Progenitor cell of endocrine pancreas (in vitro differentiated cells): ENCODE measurements at regions not wholly inside any gene's neighbourhood (a gene's known extent, or its start where the extent isn't known, plus 50 kb on each side); places are given as distances from the start of the nearest gene placed in this dataset.
A peak's percentile ranks its signal among the peaks of the same experiment; 100 is the strongest.
"Not testable (repeated sequence)": the region's sequence is repeated elsewhere in the genome, so short reads cannot be mapped to it uniquely, and the experiment has no call there.

ENCODE experiments used
- DNase-seq: peaks from one replicate; pipeline ENCODE4 v3.0.0; 2021; ENCODE audit warnings: low spot score; ENCODE audit not compliant: unreplicated experiment
- H3K27ac Mint-ChIP-seq: 2 replicates; pipeline ENCODE4 v1.8.0; 2021; ENCODE audit warnings: mild to moderate bottlenecking, moderate library complexity, mixed read lengths
- H3K27me3 Mint-ChIP-seq: 2 replicates; pipeline ENCODE4 v1.8.0; 2021; ENCODE audit warnings: mixed read lengths
- H3K36me3 Mint-ChIP-seq: 2 replicates; pipeline ENCODE4 v1.8.0; 2022; ENCODE audit warnings: mixed read lengths; ENCODE audit not compliant: insufficient read depth
- H3K4me1 Mint-ChIP-seq: 2 replicates; pipeline ENCODE4 v1.8.0; 2021; ENCODE audit warnings: low read depth, mixed read lengths
- H3K4me3 Mint-ChIP-seq: 2 replicates; pipeline ENCODE4 v1.8.0; 2021; ENCODE audit warnings: low read depth, mild to moderate bottlenecking, moderate library complexity, mixed read lengths
- H3K9me3 Mint-ChIP-seq: 2 replicates; pipeline ENCODE4 v1.8.0; 2021; ENCODE audit warnings: low read depth, mixed read lengths
- TF ChIP-seq, protein P1 (sequence below): fragments of 200-600 bp; sonication (generic); IDR thresholded peaks from one replicate; pipeline ENCODE4 v1.5.0; 2021; ENCODE audit warnings: antibody characterized with exemption, mild to moderate bottlenecking; ENCODE audit not compliant: unreplicated experiment

DNA sequence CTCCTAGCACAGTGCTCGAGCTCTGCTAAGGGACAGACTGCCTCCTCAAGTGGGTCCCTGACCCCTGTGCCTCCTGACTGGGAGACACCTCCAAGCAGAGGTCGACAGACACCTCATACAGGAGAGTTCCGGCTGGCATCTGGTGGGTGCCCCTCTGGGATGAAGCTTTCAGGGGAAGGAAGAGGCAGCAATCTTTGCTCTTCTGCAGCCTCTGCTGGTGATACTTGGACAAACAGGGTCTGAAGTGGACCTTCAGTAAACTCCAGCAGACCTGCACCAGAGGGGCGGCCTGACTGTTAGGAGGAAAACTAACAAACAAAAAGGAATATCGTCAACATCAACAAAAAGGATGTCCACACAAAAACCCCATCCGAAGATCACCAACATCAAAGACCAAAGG lies 60.6 kb upstream of the DCN start:
- H3K36me3 Mint-ChIP-seq, H3K27me3 Mint-ChIP-seq, DNase-seq, H3K27ac Mint-ChIP-seq, H3K4me1 Mint-ChIP-seq, H3K9me3 Mint-ChIP-seq, H3K4me3 Mint-ChIP-seq: not testable (repeated sequence)
- TF ChIP-seq, protein P1, sequence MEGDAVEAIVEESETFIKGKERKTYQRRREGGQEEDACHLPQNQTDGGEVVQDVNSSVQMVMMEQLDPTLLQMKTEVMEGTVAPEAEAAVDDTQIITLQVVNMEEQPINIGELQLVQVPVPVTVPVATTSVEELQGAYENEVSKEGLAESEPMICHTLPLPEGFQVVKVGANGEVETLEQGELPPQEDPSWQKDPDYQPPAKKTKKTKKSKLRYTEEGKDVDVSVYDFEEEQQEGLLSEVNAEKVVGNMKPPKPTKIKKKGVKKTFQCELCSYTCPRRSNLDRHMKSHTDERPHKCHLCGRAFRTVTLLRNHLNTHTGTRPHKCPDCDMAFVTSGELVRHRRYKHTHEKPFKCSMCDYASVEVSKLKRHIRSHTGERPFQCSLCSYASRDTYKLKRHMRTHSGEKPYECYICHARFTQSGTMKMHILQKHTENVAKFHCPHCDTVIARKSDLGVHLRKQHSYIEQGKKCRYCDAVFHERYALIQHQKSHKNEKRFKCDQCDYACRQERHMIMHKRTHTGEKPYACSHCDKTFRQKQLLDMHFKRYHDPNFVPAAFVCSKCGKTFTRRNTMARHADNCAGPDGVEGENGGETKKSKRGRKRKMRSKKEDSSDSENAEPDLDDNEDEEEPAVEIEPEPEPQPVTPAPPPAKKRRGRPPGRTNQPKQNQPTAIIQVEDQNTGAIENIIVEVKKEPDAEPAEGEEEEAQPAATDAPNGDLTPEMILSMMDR: peak; percentile 28

DNA sequence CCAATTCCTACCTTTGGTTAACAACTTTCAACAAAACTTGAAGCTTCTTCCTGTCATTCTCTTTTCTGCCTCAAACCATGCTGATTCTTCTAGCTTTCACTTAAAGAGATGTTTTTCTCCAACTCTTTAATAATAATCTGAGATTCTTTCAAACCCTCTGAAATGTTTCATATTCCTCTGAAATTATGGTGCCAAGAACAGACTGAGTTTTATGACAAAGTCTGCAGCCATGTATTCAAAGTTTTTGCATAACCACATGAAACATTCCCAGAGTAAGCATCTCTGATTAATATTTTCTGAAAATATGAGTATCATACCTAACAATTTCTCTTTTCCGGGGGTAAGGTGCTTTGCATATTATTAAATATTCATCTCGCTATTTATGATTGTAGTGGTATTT lies 59.1 kb upstream of the DCN start:
- Mint-ChIP-seq H3K4me1 (no peaks in the 10 kb centered on the region), H3K27me3 (no peaks in the 10 kb centered on the region), H3K27ac (no peak overlapping the region), H3K9me3 (no peaks in the 10 kb centered on the region), H3K4me3 (no peak overlapping the region), H3K36me3 (no peaks in the 10 kb centered on the region)
- no peak for DNase-seq
- TF ChIP-seq, protein P1: no peak

DNA sequence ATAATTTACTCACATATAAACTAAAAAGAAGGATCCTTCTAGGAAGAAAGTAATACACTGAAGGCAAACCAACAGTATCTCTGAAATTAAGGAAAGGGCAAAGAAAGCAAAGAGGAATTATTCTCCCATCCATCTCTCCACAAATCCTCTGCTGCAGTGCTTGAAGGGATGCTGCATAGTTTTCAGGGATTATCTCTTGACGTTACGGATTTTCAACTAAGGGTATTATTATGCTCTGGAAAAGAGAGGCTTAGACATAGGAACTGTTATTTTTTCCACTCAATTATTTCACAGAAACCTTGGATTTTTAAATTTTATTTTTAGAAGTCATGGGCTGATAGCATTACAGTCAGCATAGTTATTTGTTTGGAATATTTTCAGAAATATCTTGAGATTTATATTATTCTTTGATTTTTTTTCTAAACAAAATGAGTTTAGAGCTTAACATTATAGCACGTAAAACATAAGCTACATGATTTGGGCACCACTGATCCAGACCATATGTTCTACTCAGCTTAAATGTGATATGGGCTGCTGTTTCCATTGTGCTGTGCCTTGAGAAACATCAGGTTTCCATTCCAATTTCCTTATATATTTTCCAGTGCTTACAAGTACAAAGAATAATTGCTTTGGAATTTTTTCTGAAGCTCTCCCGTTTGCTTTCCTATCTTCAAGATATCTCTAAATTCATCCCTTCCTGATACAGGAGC lies 57.9 kb upstream of the DCN start:
- H3K4me1 Mint-ChIP-seq: no peaks in the 10 kb centered on the region
- no peaks in the 10 kb centered on the region for H3K9me3 Mint-ChIP-seq
- DNase-seq: no peak
- no peaks in the 10 kb centered on the region for H3K27me3 Mint-ChIP-seq
- no peak overlapping the region for H3K27ac Mint-ChIP-seq
- no peak overlapping the region for H3K4me3 Mint-ChIP-seq
- no peaks in the 10 kb centered on the region for H3K36me3 Mint-ChIP-seq
- TF ChIP-seq, protein P1: no peak

DNA sequence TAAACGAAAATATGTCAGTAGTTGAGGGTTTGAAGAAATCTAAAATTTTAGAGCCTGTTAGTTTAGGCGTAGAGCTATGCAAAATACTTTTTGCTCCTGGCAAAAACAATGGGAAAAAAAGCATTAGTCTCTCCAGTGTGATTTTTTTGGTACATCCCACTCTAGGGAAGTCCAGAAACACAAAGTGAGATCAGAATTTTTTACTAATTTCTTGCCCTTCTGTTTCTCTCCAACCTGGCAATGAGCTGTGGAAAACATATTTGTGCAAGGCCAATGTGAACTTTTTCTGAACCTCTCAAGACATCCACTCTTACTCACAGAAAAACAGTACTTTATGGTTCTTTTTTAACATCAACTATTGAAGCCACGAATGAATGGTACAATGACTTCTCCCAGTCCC lies 56.9 kb upstream of the DCN start:
- Mint-ChIP-seq H3K4me1 (no peaks in the 10 kb centered on the region), H3K27ac (no peak overlapping the region)

More for the DNA sequence above, 56.9 kb upstream of the DCN start:
- TF ChIP-seq, protein P1: no peak
- H3K4me3 Mint-ChIP-seq: no peak overlapping the region
- no peaks in the 10 kb centered on the region for H3K27me3 Mint-ChIP-seq
- no peaks in the 10 kb centered on the region for H3K36me3 Mint-ChIP-seq
- no peaks in the 10 kb centered on the region for H3K9me3 Mint-ChIP-seq
- no peak for DNase-seq
